ENCODE measurements at regions not wholly inside any gene's neighbourhood (a gene's known extent, or its start where the extent isn't known, plus 50 kb on each side); places are given as distances from the start of the nearest gene placed in this dataset.

DNA sequence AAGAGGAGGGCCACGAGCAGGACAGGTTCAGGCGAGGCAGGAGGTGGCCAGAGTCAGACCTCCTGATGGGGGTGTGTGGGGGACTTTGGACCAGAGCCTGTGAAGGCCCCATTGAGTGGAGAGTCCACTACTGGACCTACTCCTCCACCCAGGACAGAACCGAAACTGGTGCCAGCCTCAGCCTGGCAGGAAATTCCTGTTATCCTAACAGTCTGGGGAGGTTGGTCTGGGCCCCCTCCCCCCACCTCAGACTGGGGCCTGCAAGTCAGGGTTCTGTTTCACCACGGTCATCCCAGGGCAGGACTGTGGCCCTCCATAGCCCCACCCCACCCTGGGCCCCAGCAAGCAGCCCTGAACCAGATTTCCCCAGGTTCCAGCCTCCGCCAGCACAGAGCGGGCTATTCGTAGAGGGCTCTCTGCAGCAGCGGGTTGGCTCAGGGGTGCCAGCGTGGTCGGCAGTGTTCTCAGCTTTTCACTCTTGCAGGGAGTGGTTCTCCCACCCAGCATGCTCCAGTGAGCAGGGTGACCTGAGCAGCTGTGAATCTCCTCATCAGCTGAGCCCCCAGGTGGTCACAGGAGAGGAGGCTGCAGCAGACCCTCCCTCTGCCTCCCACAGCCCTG lies 217.3 kb downstream of the TBC1D2B start:
- Mint-ChIP-seq H3K4me3 (ENCODE audit: unreplicated experiment) (no peak overlapping the region), H3K27ac (ENCODE audit: unreplicated experiment) (no peak overlapping the region), H3K4me1 (ENCODE audit: unreplicated experiment) (peaks cover 10% of the 10 kb centered on the region), H3K36me3 (ENCODE audit: unreplicated experiment) (no peaks in the 10 kb centered on the region), H3K9me3 (ENCODE audit: unreplicated experiment) (no peaks in the 10 kb centered on the region), H3K27me3 (ENCODE audit: unreplicated experiment) (peaks cover 25% of the 10 kb centered on the region)
- DNase-seq (ENCODE audit: extremely low spot score, unreplicated experiment), result no peak
- TF ChIP-seq, protein P1, sequence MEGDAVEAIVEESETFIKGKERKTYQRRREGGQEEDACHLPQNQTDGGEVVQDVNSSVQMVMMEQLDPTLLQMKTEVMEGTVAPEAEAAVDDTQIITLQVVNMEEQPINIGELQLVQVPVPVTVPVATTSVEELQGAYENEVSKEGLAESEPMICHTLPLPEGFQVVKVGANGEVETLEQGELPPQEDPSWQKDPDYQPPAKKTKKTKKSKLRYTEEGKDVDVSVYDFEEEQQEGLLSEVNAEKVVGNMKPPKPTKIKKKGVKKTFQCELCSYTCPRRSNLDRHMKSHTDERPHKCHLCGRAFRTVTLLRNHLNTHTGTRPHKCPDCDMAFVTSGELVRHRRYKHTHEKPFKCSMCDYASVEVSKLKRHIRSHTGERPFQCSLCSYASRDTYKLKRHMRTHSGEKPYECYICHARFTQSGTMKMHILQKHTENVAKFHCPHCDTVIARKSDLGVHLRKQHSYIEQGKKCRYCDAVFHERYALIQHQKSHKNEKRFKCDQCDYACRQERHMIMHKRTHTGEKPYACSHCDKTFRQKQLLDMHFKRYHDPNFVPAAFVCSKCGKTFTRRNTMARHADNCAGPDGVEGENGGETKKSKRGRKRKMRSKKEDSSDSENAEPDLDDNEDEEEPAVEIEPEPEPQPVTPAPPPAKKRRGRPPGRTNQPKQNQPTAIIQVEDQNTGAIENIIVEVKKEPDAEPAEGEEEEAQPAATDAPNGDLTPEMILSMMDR (IDR thresholded peaks at IDR 0.05), result no peak

DNA sequence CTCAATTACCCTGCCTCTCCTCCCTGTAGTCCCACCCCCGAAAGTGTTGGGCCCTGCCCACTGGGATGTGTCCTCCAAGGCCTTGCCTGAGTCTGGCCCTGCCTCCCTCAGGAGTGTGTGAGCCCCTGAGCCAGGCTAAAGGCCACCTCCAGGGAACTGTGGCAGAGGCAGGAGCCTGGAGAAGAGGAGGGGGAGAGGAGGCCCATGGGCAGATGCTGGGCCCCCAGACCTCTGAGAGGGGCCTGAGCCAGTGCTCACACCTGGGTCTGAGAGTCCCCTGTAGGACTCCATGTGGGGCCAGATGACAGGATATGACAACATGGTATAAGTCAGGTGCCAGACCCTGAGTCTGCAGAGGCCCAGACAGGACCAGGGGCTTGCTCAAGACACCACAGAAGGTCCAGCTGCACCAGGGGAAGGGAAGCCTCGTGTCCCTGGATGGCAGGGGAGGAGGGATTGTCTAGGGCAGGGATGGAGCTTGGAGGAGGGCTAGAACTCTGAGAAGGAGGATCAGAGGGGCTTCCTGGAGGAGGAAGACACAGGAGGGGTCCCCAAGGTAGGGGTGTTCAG lies 217.9 kb downstream of the TBC1D2B start:
- Mint-ChIP-seq H3K27me3 (ENCODE audit: unreplicated experiment) (peaks cover 29% of the 10 kb centered on the region), H3K9me3 (ENCODE audit: unreplicated experiment) (no peaks in the 10 kb centered on the region), H3K27ac (ENCODE audit: unreplicated experiment) (no peak overlapping the region), H3K4me1 (ENCODE audit: unreplicated experiment) (peaks cover 10% of the 10 kb centered on the region), H3K36me3 (ENCODE audit: unreplicated experiment) (no peaks in the 10 kb centered on the region), H3K4me3 (ENCODE audit: unreplicated experiment) (no peak overlapping the region)
- TF ChIP-seq, protein P1 (IDR thresholded peaks at IDR 0.05), result no peak
- DNase-seq (ENCODE audit: extremely low spot score, unreplicated experiment), result no peak

GRCh38 chr15:77858792-77859490 lies 218.6 kb downstream of the TBC1D2B start:
- Mint-ChIP-seq H3K4me3 (ENCODE audit: unreplicated experiment) (no peak overlapping the region), H3K9me3 (ENCODE audit: unreplicated experiment) (no peaks in the 10 kb centered on the region), H3K27ac (ENCODE audit: unreplicated experiment) (no peak overlapping the region), H3K36me3 (ENCODE audit: unreplicated experiment) (no peaks in the 10 kb centered on the region), H3K27me3 (ENCODE audit: unreplicated experiment) (peaks cover 35% of the 10 kb centered on the region), H3K4me1 (ENCODE audit: unreplicated experiment) (peaks cover 10% of the 10 kb centered on the region)
- TF ChIP-seq, protein P1 (IDR thresholded peaks at IDR 0.05), result no peak
- no peak for DNase-seq (ENCODE audit: extremely low spot score, unreplicated experiment)

- H3K27me3 Mint-ChIP-seq (ENCODE audit: unreplicated experiment), result peaks cover 46% of the 10 kb centered on the region
- H3K36me3 Mint-ChIP-seq (ENCODE audit: unreplicated experiment), result no peaks in the 10 kb centered on the region
- H3K9me3 Mint-ChIP-seq (ENCODE audit: unreplicated experiment), result no peaks in the 10 kb centered on the region
- no peak overlapping the region for H3K4me3 Mint-ChIP-seq (ENCODE audit: unreplicated experiment)
- no peak overlapping the region for H3K27ac Mint-ChIP-seq (ENCODE audit: unreplicated experiment)
- TF ChIP-seq, protein P1 (IDR thresholded peaks at IDR 0.05), result no peak
- H3K4me1 Mint-ChIP-seq (ENCODE audit: unreplicated experiment), result no peaks in the 10 kb centered on the region
- DNase-seq (ENCODE audit: extremely low spot score, unreplicated experiment), result no peak
Observed at GRCh38 chr15:77857419-77857818, 220.1 kb downstream of the TBC1D2B start.

DNA sequence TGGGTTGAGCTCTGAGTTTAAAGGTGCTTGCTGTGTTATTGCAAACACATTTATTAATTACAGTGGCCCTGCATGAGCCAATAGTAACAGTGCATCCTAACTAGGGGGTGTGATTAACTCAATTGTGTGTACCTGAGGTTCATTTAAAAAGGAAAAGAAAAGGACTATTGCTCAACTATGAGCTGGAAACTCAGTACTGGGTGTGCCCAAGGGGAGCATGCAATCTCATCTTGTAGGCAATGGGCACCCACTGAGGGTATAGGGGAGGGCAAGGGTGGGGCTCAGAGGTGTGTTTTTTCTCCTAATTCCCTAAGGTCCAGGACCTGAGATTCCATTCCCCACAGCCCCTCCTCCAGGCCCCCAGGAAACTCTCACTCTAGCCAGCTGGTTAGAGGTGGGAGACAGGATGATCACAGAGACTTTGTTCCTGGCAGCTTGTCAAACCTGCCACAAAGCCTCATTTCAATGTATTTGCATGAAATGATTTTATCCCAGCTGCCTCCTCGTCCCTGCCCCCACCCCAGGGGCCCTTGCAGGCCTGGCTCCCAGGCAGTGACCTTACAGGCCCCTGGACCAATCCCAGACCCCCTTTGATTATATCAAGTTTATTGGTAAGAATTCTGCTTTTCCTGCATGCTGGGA lies 220.7 kb downstream of the TBC1D2B start:
- DNase-seq (ENCODE audit: extremely low spot score, unreplicated experiment), result no peak
- no peak overlapping the region for H3K27ac Mint-ChIP-seq (ENCODE audit: unreplicated experiment)
- no peaks in the 10 kb centered on the region for H3K36me3 Mint-ChIP-seq (ENCODE audit: unreplicated experiment)
- H3K4me1 Mint-ChIP-seq (ENCODE audit: unreplicated experiment), result no peaks in the 10 kb centered on the region
- peaks cover 51% of the 10 kb centered on the region for H3K27me3 Mint-ChIP-seq (ENCODE audit: unreplicated experiment)
- TF ChIP-seq, protein P1 (IDR thresholded peaks at IDR 0.05), result no peak
- H3K4me3 Mint-ChIP-seq (ENCODE audit: unreplicated experiment), result no peak overlapping the region
- no peaks in the 10 kb centered on the region for H3K9me3 Mint-ChIP-seq (ENCODE audit: unreplicated experiment)
